NT2/D1 (cell line): ENCODE measurements at regions not wholly inside any gene's neighbourhood (a gene's known extent, or its start where the extent isn't known, plus 50 kb on each side); places are given as distances from the start of the nearest gene placed in this dataset.

Experiments used
- YY1 ChIP-seq: IDR thresholded peaks from 2 replicates; pipeline ENCODE4 v1.6.1; 2011; ENCODE audit not compliant: insufficient read length, insufficient read depth
- ZNF274 ChIP-seq: IDR thresholded peaks from 2 replicates; pipeline ENCODE4 v1.6.1; 2011; ENCODE audit warnings: mild to moderate bottlenecking, low read depth, low read length

DNA sequence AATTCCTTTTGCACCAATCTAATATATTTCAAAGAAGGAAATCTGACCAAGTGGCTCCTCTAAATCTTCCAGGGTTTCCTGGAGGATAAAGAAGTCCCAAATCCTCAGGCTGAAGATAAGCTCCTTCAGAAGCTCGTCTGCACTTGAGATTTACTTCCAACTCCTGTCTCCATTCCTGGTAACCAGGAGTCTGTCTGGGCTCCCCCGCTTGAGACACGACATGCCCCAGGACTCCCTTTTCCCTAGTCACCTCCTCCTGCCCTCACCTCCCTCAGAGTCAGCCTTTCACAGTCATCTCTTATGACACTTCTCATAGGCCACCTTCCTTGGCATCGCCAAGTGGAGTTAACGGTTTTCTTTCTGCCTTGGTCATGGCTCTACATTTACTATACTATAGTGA, 103.4 kb upstream of the NEDD9 start:
- TF ChIP-seq YY1: no peak
- TF ChIP-seq ZNF274: no peak
